Progenitor cell of endocrine pancreas (in vitro differentiated cells): ENCODE measurements at regions not wholly inside any gene's neighbourhood (a gene's known extent, or its start where the extent isn't known, plus 50 kb on each side); places are given as distances from the start of the nearest gene placed in this dataset.

Source experiments
- DNase-seq: peaks from one replicate; pipeline ENCODE4 v3.0.0; 2021; ENCODE audit warnings: low spot score; ENCODE audit not compliant: unreplicated experiment
- H3K27ac Mint-ChIP-seq: 2 replicates; pipeline ENCODE4 v1.8.0; 2021; ENCODE audit warnings: mild to moderate bottlenecking, moderate library complexity, mixed read lengths
- H3K27me3 Mint-ChIP-seq: 2 replicates; pipeline ENCODE4 v1.8.0; 2021; ENCODE audit warnings: mixed read lengths
- H3K36me3 Mint-ChIP-seq: 2 replicates; pipeline ENCODE4 v1.8.0; 2022; ENCODE audit warnings: mixed read lengths; ENCODE audit not compliant: insufficient read depth
- H3K4me1 Mint-ChIP-seq: 2 replicates; pipeline ENCODE4 v1.8.0; 2021; ENCODE audit warnings: low read depth, mixed read lengths
- H3K4me3 Mint-ChIP-seq: 2 replicates; pipeline ENCODE4 v1.8.0; 2021; ENCODE audit warnings: low read depth, mild to moderate bottlenecking, moderate library complexity, mixed read lengths
- H3K9me3 Mint-ChIP-seq: 2 replicates; pipeline ENCODE4 v1.8.0; 2021; ENCODE audit warnings: low read depth, mixed read lengths
- CTCF ChIP-seq: fragments of 200-600 bp; sonication (generic); IDR thresholded peaks from one replicate; pipeline ENCODE4 v1.5.0; 2021; ENCODE audit warnings: antibody characterized with exemption, mild to moderate bottlenecking; ENCODE audit not compliant: unreplicated experiment

GRCh38 chr6:6525933-6526332 lies 62.6 kb upstream of the LY86 start:
- H3K4me1 Mint-ChIP-seq = no peaks in the 10 kb centered on the region
- peaks cover 15% of the 10 kb centered on the region for H3K27me3 Mint-ChIP-seq
- H3K4me3 Mint-ChIP-seq = no peak overlapping the region
- peaks cover 7% of the 10 kb centered on the region for H3K9me3 Mint-ChIP-seq
- H3K27ac Mint-ChIP-seq = no peak overlapping the region
- no peak for DNase-seq
- no peak for TF ChIP-seq CTCF
- no peaks in the 10 kb centered on the region for H3K36me3 Mint-ChIP-seq

GRCh38 chr6:6529275-6529674 lies 59.2 kb upstream of the LY86 start:
- peaks cover 4% of the 10 kb centered on the region for H3K27me3 Mint-ChIP-seq
- peaks cover 7% of the 10 kb centered on the region for H3K9me3 Mint-ChIP-seq
- H3K4me3 Mint-ChIP-seq = no peak overlapping the region
- DNase-seq = no peak
- H3K36me3 Mint-ChIP-seq = no peaks in the 10 kb centered on the region
- no peak overlapping the region for H3K27ac Mint-ChIP-seq
- H3K4me1 Mint-ChIP-seq = no peaks in the 10 kb centered on the region
- TF ChIP-seq CTCF = no peak

- no peak overlapping the region for H3K27ac Mint-ChIP-seq
These were observed 55.3 kb upstream of the LY86 start for GRCh38 chr6:6533176-6533575.

GRCh38 chr6:6534399-6534798 lies 54.1 kb upstream of the LY86 start:
- no peaks in the 10 kb centered on the region for H3K4me1 Mint-ChIP-seq
- no peak overlapping the region for H3K4me3 Mint-ChIP-seq
- no peaks in the 10 kb centered on the region for H3K9me3 Mint-ChIP-seq
- DNase-seq = no peak
- no peak for TF ChIP-seq CTCF
- no peaks in the 10 kb centered on the region for H3K36me3 Mint-ChIP-seq
- H3K27ac Mint-ChIP-seq = no peak overlapping the region
- H3K27me3 Mint-ChIP-seq = peaks cover 17% of the 10 kb centered on the region

More at GRCh38 chr6:6533176-6533575, 55.3 kb upstream of the LY86 start:
- DNase-seq = no peak
- Mint-ChIP-seq H3K4me1 (no peaks in the 10 kb centered on the region), H3K36me3 (no peaks in the 10 kb centered on the region), H3K9me3 (no peaks in the 10 kb centered on the region), H3K4me3 (no peak overlapping the region), H3K27me3 (peaks cover 7% of the 10 kb centered on the region)
- TF ChIP-seq CTCF = no peak

GRCh38 chr6:6537488-6538260 lies 50.8 kb upstream of the LY86 start:
- H3K36me3 Mint-ChIP-seq = no peaks in the 10 kb centered on the region
- no peak overlapping the region for H3K27ac Mint-ChIP-seq
- no peaks in the 10 kb centered on the region for H3K9me3 Mint-ChIP-seq
- no peak overlapping the region for H3K4me3 Mint-ChIP-seq
- no peak for TF ChIP-seq CTCF
- DNase-seq = no peak
- no peaks in the 10 kb centered on the region for H3K4me1 Mint-ChIP-seq
- peaks cover 31% of the 10 kb centered on the region for H3K27me3 Mint-ChIP-seq
